HG02610 (cell line): ENCODE measurements at regions not wholly inside any gene's neighbourhood (a gene's known extent, or its start where the extent isn't known, plus 50 kb on each side); places are given as distances from the start of the nearest gene placed in this dataset.
A peak's percentile ranks its signal among the peaks of the same experiment; 100 is the strongest.
"Not testable (repeated sequence)": the region's sequence is repeated elsewhere in the genome, so short reads cannot be mapped to it uniquely, and the experiment has no call there.

ENCODE experiments used
- ATAC-seq: cut with Tn5 transposase; IDR thresholded peaks from one replicate; pipeline ENCODE4 v1.9.1; 2021; ENCODE audit warnings: mild to moderate bottlenecking, moderate library complexity; ENCODE audit not compliant: unreplicated experiment

DNA sequence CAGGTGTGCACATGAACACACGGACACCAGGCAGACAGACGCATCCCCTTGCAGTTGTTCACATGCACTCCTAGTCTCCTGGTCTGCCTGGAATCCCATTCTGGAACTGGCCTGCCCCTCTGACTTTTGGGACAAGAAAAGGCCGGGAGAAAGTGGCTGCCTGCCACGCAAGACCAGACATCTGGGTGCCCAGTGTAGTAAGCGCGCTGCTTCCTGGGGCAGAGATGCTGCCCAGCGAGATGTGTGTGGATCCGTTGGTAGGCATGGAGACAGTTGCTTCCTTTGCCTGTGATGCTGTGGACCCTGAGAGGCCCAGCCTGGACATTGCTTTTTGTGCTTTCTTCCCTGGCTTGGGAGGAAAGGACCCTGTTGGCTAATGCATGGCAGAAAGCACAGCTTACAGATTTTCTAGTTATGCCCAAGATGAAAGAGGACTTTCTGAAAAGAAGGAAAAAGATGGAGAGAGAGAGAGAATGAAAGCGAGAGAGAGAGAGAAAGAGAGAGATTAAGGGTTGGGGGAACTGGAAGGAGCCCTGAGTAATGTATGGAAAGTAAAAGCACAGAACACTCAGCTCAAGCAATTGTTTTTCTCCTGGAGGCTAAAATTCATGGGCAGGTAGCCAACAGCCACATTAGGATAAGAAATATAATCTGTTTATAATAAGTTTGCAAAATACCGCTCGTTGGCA is 235.3 kb downstream of the BCL2L11 start:
- ATAC-seq = not testable (repeated sequence)

DNA sequence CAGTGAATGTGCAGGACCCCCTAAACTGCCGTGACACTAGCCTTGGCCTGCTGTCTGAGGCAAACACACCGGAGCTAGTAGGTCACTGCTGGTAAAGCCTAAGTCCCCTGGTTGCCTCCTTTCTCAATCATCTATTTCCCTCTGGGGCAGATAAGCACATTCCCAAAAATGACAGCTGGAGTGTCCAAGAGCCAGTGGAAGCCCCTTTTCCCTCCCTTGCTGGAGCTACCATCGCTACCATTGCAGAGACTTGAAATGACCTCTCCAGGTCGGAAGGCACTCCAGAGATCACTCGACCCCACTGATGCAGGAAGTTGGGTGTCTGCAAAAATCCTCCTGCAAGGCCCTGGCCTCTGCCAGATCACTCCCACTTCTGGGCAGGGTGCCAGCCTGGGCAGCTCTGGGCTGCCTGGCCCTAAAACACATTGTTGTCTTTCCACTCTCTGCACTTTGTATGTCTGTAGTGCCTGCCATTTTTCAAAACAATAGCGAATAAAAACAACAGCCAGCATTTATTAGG is 235.9 kb downstream of the BCL2L11 start:
- not testable (repeated sequence) for ATAC-seq

GRCh38 chr2:111365986-111366640 is 245.4 kb downstream of the BCL2L11 start:
- not testable (repeated sequence) for ATAC-seq

- not testable (repeated sequence) for ATAC-seq
Observed at GRCh38 chr2:111366641-111367029, 245.9 kb downstream of the BCL2L11 start.

GRCh38 chr2:111367080-111367479 is 246.4 kb downstream of the BCL2L11 start:
- ATAC-seq = not testable (repeated sequence)

DNA sequence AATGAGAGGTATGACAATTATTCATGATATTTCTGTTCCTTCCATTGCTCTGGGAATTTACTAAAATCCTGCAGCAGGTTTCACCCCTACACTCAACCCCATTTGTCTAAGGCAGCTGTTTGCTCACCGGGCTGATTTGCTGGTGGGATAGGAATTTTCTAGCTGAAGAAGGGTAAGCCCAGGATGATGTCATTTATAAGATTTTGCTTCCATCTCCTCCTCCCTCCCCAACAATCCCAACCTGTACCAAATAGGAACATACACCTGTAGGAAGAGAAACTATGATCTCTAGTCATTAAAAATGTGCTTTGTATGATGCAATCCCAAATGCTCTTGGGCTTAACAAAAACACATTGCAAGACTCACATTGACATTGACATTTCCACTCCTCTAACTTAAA is 247.2 kb downstream of the BCL2L11 start:
- ATAC-seq = peak; percentile 16

GRCh38 chr2:111368288-111368687 is 247.6 kb downstream of the BCL2L11 start:
- ATAC-seq = peak; percentile 59

DNA sequence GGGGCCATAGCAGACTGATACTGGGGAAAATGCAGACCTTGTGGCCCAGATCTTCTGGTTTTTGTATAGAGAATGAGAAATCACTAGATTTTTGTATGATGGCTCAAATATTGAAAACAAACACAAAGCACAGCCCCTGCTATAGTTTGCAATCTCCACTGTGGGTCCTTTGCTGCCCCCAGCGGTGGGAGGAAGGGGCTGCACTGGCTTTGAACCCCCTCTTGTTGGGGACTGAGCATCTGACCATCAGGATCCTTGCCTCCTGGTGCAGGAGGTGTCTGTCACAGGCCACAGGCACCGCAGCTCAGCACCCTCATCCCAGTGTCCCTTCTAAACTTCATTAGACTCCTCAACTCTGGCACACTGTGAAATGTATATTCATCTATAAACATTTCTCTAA is 252.3 kb downstream of the BCL2L11 start:
- not testable (repeated sequence) for ATAC-seq

DNA sequence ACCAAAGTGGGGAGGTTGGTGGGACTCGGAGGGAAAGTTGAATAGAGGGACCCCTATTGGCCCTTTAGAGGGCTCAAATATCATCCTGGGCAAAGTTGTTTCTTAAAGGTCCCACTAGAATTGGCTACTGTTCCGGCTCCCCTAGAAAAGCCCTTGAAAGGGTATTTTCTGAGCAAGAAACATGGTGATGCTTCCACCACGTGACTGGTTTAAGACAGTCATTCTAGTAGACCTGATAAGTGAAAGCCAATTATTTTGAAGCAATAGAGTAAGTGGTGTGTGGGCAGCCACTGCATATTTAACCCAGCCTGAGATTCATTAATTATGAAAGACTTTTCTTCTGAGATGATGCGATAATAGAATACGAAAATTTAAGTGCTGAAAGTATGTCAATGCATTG is 253.3 kb downstream of the BCL2L11 start:
- not testable (repeated sequence) for ATAC-seq

DNA sequence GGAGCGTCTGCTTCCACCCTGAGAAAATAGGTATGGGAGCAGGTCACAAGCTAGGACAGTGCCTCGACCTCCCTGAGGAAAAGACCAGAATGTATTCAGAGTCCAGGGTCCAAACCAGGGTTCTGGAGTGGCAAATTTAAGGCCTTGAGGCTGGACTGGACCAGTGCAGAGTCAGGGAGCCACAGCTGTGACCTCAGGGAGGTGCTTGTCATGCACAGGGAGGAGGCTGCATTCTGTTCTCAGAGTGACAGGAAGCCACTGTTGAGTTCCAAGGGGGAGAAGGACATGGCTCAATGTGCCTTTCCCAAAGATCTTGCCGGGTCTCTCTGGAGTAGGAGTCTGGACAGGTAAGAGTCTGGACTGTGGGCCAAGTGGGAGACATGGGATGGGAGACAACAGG is 254.0 kb downstream of the BCL2L11 start:
- not testable (repeated sequence) for ATAC-seq

DNA sequence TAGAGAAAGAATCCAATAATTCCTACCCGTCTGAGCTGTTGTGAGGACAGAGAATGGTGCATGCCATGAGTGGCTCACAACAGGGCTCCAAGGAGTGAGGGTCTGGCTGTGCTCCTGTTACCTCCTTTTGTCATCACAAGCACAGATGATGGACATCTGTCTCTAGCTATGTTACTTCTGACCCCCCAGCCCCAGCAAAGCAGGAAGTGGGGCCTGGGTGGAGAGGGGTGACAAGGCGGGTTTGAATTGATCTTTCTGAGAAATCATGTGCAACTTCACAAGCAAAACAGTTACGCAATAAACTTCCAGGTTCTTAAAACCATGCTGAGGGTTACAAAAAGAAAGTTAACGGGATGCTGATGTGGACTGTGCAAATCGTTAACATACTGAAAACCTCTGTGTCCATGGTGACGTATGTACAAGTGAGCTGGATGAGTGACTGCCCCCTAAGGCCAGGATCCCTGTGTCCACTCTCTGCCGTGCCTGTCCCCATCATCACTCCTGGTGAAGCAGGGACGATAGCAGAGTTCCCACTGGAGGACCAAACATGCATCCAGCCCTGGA is 254.7 kb downstream of the BCL2L11 start:
- not testable (repeated sequence) for ATAC-seq

DNA sequence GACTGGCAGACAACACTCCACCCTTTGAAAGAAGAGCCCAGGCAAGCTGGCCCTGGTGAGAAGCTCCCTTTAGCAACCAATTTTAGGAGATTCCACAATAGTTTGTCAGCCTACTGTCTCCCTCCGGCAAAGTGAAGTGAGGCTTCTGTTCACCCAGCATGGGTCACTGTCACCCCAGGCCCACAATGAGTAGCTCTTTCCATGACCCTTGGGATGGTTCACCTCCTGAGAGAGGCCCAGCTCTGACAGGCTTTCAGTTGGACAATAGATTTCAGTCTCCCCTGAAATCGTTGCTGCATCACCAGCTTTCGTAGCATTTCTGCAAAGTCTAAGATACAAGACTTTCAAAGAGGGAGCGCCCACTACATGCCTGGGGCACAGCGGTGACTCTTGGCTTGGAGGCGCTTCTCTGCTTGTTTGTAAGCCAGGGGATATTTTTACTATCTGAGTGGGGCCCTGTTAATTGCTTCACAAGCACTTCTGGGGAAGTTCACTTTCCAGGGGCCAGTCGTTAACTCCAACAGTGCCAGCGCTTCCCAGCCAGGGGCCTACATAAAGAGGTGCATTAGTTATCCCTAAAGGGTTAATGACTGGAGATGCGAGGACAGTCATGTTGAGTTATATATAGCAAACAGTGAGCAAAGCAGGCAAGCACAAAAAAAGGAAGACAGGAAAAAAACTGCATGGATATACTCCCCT is 255.7 kb downstream of the BCL2L11 start:
- not testable (repeated sequence) for ATAC-seq

- ATAC-seq = not testable (repeated sequence)
Observed at GRCh38 chr2:111376971-111377352, 256.2 kb downstream of the BCL2L11 start.

DNA sequence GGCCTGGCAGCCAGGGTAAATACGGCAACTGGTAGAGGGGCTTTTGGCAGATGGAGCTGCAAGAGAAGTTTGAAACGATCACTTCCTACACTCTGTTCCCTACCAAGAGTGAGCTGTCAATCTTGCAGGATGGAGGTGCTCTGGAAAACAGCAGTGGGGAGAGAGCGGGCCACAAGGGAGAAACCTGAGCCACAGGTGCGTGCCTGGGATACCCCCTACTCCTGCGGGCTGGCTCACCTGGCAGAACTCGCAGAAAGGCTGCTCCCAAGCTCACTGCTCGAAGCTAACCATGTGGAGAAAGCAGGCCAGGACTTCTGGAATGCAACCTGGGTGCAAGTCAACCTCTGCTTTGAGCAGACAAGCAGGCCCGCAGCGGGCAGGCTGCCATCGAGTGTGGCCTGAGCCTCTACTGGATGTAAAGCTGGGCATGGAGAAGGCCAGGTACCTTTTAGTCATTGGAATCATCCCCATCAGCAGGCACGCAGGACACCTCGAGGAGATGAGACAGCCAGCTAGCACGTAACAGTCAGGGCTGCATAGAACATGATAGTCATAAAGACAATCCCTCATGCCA is 256.8 kb downstream of the BCL2L11 start:
- ATAC-seq = not testable (repeated sequence)

- not testable (repeated sequence) for ATAC-seq
Observed at GRCh38 chr2:111378348-111378747, 257.6 kb downstream of the BCL2L11 start.

DNA sequence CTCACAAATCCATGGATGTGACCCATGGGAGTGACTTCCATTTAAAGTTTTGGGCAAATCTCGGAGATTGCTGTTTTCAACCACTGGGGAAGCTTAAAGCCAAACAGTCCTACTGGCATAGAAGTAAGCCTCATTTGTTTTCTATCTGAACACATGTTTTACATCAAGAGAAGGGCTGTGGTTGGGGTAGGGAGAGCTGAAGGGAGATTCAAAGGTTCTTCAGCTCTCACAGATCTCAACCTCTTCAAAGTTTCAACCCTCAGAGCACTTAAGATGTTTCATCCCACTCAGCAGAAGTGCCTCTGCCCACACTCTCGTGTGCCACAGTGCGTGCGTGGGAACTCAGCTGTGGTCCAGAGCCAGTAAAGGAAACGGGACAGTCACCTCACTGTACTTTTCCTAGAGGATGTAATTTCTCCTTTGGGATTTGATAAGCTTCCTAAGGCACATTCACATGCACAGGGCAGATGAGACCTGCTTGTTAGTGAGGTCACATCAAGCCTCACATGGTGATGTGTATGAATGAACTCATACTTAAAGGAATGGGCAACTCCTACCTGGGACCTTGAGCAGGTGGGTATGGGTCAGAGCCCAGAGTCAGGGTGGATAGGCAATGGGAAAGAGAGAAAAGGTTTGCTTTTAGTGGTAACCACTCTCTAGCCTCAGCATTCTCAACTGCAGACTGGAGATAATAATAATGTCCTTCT is 260.2 kb downstream of the BCL2L11 start:
- not testable (repeated sequence) for ATAC-seq

DNA sequence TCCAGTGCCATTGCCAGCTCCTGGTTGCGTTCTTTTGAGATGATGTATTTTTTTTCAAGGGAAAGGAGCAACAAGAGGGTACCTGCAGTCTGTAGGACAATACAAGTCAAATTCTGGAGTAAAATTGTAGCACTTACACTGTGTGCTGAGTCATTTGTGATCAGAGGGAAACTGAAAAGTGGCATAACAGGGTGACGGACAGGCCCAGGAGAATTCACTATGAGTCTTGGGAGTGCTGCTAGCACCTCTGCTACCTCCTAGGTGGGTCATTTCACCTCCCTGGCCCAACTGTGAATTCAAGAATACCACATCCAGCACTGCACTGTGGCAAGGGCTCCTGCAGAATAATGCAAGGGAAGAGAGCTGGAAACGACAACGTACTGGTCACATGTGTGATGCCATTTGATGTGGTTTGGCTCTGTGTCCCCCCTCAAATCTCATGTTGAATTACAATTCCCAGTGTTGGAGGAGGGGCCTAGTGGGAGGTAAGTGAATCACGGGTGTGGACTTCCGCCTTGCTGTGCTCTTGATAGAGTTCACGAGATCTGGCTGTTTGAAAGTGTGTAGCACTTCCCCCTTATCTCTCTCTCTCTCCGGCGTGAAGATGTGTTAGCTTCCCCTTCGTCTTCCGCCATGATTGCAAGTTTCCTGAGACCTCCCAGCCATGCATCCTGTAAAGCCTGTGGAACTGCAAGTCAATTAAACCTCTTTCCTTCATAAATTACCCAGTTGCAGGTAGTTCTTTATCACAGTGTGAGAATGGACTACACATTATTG is 261.0 kb downstream of the BCL2L11 start:
- not testable (repeated sequence) for ATAC-seq

- ATAC-seq = not testable (repeated sequence)
Observed at GRCh38 chr2:111382507-111382906, 261.8 kb downstream of the BCL2L11 start.

DNA sequence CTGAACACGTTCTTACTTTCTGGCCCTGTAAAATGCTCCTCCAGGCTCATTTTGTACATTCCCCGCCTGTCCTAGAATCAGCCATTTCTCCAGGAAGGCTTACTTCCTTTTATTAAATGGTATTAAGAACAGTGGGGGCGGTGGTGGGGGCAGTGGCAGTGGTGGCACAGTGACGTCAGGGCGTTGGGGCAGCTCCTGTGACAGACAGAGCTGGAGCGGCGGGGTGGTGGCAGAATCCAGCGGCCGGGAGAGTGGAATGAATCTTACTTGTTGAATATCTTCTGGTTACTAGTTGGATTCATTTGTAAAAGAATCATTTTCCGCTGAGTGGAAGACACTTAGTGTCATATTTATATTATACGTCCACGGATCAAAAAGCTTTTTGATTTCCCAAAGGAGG is 262.6 kb downstream of the BCL2L11 start:
- ATAC-seq = not testable (repeated sequence)
